HG02870 (cell line): ENCODE measurements at regions not wholly inside any gene's neighbourhood (a gene's known extent, or its start where the extent isn't known, plus 50 kb on each side); places are given as distances from the start of the nearest gene placed in this dataset.
"Not testable (repeated sequence)": the region's sequence is repeated elsewhere in the genome, so short reads cannot be mapped to it uniquely, and the experiment has no call there.

ENCODE experiments used
- ATAC-seq: cut with Tn5 transposase; IDR thresholded peaks from one replicate; pipeline ENCODE4 v1.9.1; 2021; ENCODE audit warnings: mild to moderate bottlenecking, moderate library complexity; ENCODE audit not compliant: unreplicated experiment

DNA sequence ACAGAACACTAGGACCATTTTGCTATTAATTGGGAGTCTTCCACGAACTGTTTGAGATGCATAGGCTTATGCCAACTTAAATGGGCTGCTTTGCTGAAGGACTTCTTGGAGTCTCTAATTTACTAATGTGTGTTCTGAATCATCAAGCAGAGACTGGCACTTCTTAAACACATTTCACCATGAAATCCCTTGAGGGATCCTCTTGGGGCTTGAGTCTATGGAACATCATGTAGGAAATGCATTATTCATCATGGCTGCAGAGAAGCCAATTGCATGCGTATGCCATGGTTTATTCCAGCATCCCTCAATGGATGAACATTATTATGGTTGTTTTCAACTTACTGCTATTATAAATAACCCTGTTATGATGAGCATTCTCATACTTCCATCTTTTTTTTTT, 73.4 kb downstream of the FGD2 start:
- ATAC-seq = no peak

DNA sequence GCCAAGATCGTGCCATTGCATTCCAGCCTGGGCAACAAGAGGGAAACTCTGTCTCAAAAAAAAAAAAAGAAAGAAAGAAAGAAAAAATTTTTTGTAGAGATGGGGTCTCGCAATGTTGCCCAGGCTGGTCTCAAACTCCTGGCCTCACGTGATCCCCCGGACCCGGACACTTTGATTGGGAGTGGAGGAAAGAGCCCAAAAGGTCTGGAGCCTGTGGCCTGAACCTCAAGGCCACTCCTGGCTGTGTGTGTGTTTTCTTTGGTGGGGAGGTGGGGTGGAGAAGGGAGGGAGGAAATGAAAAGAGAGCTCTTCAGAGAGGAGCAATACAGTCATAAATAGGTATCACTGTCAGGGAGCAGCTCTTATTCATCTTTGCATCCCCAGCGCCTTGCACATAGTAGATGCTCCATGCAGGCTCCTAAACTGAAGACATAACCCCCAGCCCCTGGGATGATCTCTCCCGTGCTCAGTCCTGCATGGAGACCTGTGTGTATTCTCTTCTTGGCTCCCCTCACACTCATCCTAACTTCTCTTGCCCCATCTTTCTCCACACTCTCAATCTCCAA, 75.7 kb downstream of the FGD2 start:
- no peak for ATAC-seq

DNA sequence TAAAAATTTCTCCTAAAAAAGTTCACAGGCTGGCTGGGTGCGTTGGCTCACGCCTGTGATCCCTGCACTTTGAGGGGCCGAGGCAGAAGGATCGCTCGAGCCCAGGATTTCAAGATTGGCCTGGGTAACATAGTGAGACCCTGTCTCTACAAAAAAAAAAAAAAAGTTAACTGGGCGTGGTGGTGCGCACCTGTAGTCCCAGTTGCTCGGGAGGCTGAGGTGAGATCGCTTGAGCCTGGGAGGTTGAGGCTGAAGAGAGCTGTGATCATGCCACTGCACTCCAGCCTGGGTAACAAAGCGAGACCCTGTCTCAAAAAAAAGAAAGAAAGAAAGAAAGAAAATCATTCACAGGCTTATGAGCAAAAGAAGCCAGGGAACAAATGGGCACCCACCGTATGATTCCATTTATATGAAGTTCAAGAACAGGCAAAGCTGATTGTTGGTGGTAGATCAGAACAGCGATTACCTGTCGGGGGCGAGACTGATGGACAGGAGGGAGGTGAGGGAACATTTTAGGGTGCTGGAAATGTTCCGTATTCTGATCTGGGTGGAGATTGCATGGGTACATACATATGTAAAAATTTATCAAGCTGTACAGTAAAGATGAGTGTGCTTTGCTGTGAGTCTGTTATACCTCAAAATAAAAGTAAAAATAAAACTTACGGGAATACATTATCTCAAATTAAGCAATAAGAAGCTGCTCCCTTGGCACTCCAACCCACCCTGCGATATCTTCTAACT, 77.1 kb downstream of the FGD2 start:
- no peak for ATAC-seq

DNA sequence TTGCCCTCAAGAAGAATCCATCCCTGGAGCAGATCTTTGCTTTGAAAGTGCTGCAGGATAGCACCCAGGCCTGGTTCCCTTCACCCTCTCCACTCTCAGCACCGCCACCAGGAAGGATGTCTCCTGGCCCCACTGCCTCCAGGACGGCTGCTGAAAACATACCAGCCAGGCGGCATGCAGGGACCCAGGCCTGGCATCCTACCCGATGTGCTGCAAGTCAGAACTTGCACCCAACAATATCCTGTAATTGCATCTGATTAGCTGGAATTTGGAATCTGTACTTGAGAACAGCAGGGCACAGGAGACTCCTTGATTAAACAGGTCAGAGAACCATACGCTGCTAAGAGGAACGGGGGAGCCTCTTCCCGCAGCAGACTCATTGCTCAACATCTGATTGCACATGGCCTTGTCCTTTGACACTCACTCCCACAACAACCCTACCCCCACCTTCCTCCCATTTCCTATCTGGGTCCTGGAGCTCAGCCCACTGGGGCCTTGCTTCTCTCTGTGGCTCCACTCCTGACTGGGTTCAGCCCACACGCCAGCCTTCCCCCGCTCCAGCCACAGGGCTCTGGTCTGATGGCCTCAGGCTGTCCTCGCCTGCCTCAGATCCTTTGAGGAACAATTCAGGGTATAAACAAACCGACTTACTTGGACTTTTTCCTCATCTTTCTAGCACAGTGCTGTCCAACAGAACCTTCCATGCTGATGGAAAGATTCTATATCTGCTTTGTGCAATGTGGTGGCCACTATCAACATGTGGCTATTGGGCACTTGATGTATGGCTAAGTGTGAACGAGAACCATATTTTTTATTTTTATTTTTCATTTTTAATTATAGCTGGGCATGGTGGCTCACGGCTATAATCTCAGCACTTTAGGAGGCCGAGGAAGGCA, 78.0 kb downstream of the FGD2 start:
- no peak for ATAC-seq

DNA sequence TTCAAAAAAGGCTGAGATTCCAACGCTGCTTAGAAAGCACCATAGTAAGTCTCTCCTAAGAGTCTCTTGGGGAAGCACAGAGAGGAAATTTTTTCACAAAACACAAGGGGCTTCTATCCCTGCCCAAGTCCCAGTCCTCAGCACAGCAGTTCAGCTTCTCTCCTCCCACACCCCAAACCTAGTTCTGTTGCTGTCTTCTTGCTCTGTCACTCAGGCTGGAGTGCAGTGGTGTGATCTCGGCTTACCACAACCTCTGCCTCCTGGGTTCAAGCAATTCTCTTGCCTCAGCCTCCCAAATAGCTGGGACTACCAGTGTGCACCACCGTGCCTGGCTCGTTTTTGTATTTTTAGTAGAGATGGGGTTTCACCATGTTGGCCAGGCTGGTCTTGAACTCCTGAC, 79.2 kb downstream of the FGD2 start:
- not testable (repeated sequence) for ATAC-seq

DNA sequence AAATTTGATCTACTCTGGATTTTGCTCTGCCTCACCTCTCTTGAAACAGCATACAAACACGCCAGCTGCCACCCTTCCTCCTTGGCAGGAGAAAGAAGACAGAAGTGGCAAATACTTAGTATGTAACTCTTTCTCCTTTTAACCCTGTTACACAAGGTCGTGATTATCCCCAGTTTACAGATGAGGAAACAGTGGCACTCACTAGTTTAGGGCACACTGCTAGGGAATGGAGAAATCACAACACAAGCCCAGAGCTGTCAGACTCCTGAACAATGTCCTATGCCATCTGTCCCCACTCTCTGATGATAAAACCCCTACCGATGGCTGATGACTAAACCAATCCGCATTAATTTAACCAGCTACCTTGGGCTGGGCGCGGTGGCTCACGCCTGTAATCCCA, 79.7 kb downstream of the FGD2 start:
- no peak for ATAC-seq

DNA sequence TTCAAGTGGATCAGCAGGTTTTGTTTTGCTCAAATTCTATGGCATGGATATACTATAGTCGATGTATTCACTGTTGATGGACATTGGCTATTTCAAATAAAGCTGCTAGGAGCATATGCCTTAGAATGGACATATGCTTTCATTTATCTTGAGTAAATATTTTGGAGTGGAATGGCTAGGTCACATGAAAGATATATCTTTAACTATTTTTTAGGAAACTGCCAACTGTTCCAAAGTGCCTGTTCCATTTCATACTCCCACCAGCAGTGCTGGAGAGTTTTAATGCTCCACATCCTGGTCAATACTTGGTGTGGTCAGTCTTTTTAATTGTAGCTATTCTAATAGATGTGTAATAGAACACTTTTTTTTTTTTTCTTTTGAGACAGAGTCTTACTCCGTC, 81.1 kb upstream of the PIM1 start:
- no peak for ATAC-seq

DNA sequence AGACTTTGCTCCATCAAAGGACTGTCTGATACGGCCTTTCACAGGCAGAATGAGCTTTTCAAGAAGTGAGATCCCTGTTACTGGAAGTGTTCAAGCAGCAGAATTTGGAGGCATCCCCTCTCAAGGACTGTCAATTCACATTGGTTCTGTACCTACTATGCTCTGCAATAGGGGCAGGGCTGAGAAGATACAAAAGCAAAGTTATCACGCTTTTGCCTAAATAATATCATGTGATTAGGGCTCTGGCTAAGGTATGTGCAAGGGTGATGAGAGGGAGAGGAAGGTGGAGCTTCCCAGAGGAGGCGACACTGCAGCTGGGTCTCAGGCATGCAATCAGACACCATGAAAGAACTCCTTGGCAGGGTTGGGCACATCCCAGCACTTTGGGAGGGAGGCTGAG, 80.2 kb upstream of the PIM1 start:
- no peak for ATAC-seq

DNA sequence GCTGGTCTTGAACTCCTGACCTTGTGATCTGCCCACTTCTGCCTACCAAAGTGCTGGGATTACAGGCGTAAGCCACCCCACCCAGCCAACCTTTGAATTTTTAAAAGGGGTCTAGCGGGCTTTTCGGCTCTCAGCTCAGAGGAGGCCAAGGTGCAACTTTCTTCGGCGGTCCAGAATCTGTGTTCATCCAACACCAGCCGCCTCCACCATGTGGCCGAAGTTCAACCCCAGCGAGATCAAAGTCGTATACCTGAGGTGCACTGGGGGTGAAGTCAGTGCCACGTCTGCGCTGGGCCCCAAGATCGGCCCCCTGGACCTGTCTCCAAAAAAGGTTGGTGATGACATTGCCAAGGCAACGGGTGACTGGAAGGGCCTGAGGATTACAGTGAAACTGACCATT, 78.8 kb upstream of the PIM1 start:
- not testable (repeated sequence) for ATAC-seq

DNA sequence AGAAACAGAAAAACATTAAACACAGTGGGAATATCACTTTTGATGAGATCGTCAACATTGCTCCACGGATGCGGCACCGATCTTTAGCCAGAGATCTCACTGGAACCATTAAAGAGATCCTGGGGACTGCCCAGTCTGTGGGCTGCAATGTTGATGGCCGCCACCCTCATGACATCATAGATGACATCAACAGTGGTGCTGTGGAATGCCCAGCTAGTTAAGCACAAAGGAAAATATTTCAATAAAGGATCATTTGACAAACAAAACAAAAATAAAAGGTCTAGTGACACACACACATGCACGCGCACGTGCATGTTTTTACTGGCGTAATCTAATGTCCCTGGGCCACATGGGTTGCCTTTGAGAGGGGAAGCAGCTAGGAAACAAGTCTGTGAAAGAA, 78.4 kb upstream of the PIM1 start:
- not testable (repeated sequence) for ATAC-seq

DNA sequence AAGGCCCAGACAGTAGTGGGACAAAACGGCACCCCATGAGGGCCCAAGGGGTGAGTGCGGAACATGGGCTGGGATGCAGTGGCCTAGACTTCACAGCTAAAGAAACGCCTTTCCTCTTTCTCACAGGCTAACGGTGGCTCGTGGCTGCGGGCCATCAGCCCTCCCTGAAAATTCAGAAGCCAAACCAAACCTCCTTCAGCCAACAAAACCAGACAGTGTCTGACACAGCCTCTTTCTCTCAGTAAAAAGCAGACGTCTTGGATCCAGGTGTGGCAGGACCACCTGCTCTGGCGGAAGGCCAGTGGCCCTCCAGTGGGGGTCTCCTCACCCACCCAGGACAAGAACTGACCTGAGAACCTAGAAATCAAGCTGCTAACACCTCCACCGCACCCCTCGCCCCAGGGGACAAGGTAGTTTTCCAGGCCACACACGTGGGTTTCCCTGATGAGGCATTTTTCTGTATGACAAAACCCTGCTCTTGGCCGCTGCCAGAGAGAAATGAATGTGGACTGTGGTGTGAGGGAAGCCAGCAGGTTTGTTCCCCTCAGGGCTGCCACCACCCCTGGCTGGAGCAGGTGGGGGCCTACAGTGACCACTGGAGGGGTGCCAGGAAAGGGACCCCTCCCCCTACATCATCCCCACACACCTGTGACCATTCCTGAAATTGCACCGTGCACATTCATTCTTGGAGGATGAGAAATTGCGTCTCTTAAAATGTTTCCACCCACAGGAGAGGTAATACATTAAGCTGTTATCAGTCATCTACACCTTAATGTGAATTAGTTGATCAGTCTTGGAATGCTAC, 76.8 kb upstream of the PIM1 start:
- no peak for ATAC-seq

DNA sequence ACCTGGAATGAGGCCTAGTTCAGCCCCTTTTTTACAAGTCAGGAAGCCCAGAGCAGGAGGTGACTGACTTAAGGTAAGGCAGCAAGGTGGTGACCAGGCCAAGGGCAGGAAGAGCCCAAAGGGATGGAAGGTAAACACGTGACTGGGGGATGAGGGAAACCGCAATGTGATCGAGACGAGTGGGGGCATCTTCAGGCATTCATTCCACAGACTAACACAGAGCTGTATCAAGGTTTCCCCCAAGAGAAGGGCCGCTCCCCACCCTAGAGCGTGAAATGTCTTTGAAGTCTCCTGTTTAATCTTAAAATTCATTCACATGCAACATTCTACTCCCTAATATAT, 76.3 kb upstream of the PIM1 start:
- ATAC-seq = no peak

DNA sequence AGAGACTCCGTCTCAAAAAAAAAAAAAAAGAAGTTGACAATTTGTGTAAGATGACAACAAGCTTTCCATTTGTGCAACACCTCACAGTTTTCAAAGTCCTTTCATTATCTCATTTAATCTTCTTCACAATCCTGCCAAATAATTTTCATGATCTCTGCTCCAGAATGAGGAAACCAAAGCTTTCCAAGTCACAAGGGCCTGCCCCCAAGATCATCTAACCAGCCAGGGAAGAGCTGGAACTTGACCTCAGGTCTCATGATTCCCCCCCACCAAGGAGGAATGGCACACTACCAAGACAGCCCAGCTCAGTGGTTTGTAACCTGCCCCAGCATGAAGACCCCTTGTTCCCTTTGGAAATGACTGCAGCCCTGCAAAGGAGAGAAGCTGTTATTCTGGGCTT, 74.0 kb upstream of the PIM1 start:
- ATAC-seq = no peak

DNA sequence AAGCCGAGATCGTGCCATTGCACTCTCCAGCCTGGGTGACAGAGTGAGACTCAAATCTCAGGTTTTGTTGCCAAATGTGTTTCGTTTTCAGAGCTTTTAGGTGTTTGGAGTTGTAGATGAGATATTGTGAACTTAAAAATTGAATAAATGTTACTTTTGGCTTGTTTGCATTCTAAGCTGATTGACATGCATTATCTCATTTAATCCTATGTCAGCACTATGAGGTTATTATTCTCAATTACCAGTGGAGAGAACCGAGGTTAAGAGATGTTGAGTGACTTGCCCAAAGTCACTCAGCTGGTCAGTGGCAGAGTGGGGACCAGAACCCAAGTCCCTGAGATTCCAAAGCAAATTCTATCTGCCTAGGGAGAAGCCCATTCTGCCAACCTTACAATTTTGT, 72.6 kb upstream of the PIM1 start:
- no peak for ATAC-seq

DNA sequence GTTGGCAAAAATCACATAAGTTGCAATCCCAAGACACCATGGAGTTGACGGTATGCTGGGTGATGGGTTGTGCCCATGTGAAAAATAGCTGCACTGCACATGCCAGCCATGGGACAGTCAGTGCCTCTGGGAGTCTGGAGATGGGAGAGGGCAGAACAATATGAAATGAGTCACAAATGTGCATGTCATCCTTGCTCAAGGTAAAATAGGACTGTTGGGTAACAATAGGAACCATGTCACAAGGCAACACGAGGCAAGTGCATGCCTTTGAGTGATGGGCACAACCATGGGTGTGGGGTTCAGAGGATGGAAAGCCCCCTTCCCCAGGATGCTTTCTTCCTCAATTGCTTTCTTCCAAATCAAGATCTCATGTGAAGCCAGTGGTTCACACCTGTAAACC, 70.5 kb upstream of the PIM1 start:
- ATAC-seq = no peak

DNA sequence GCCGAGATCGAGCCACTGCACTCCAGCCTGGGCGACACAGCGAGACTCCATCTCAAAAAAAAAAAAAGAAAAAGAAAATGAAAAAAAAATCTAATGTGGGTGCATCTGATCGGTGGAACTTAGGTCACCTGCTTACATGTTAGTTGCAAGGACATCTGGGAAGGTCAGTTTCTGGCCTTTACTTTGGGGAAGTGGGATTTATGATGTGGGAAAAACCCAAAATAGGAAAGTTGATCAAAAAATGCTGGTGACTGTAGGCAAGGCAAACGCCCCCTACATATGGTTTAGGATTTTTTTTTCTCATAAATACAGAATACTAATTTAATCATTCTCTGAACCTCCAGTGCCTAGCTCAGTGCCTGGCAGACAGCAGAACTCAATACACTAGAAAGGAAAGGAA, 69.2 kb upstream of the PIM1 start:
- ATAC-seq = no peak

DNA sequence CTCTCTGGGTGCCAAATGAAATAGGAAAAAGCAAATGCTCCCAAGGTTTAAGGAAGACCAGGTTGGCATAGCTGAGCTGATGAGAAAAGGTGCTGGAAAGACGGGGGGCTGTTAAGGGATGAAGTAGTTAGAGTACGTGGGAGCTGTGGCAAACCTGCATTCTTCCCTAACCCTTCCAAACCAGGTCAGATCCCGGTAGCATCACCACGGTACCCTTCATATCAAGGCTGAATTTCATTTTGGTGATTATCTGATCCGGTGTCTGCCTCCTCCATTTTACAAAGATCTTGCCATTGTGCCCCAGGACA, 68.0 kb upstream of the PIM1 start:
- no peak for ATAC-seq

DNA sequence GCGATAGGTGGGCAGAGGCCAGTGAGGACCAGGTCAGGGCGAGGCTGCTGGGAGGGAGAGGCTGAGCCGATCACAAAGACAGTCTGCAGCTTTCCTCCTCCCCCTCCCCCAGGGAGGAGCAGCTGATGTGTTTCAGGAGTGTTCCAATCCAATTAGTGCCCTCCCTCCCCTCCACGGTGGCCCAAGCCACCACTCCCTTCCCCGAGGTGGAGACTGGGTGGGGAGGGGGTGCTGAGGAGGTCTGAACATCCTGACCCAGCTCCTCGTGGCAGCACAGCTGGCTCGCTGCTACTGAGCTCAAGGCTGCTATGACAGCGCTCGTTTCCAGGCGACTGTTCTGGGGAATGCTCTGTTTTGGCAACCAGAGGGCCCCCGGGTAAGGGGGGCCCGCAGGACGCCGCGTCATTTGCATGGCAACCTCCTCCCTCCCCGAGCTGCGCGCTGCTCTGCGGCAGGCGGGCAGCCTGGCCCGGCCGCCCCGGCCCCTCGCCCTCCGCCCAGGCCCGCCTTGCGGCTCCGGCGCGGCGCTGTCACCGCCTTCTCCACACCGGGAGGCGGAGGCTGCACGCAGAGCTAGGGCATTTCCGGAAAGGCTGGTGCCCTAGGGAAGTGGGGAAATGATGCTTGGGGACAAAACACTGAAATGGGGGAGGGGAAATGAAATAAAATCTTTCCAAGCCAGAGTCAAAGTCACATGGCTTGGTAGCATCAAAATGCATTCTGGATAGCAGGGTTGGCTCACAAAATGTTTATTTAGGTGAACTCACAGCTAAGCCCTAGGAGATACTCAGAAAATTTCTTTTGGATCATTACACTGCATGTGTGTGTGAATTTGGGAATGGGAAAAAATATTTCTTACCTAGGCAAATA, 67.4 kb upstream of the PIM1 start:
- peak; percentile 69 for ATAC-seq

DNA sequence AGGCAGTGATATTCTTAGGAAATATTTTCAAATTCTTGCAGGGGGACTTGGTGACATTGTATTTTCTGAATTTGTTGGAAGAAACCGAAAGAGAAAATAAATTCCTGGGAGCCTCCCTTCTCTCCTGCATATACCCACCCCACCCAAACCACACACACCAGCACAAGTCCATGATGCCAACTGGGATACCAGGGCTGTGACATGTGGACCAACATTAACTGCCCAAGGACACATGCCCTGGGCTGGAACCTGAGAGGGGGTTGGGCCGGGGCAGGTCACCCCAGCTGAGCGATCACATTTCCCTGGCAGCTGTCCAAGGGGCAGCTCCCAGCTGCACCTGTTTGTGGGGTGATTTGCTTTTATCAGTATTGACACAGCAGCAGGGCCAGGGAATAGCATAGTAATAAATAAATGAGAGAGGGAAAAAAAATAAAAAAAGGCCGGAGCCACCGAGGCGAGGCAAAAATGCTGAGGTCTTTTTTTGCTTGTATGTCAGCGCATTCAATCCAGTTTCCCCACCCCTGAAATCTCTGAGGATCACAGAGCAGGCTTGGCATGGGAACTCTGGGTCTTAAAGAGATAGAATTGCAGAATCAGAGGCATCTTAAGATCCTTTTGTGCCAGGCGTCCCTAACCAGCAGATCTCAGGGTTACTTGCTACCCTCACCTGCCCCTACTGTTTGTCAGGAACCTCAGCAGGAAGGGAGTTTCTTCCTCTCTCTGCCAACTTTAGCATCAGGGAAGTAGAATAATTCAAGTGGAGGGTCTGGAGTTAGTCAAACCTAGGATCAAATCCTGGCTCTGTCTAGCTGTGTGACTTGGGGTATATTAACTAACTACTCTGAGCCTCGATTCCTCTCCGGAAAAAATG, 66.5 kb upstream of the PIM1 start:
- no peak for ATAC-seq

DNA sequence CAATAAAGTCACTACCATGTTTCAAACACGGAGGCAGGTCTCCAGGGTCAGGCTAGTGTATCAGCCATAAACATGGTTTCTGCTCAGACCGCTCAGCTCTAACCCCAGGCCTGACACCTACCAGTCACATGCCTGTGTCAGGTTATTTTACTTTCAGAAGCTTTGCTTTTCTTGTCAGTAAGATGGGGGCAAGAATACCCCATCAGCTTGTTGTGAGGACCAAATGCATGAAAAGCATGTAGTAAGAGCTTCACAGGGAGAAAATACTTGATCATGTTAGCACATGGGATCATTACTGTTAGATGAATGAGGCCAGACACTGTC, 65.2 kb upstream of the PIM1 start:
- ATAC-seq = no peak
